ENCODE measurements at regions not wholly inside any gene's neighbourhood (a gene's known extent, or its start where the extent isn't known, plus 50 kb on each side); places are given as distances from the start of the nearest gene placed in this dataset.
"Not testable (repeated sequence)": the region's sequence is repeated elsewhere in the genome, so short reads cannot be mapped to it uniquely, and the experiment has no call there.

- Histone ChIP-seq H3K27ac (no peak overlapping the region), H3K9me3 (no peaks in the 10 kb centered on the region), H3K27me3 (no peaks in the 10 kb centered on the region), H3K4me1 (no peaks in the 10 kb centered on the region), H3K4me3 (no peak overlapping the region), H3K36me3 (no peaks in the 10 kb centered on the region)
- intact Hi-C loops (cut with DNase I; ENCODE audit: low total_unique reads), result no loop called here
- 49 to 55% methylated on average over 4 of the region's 4 CpGs for WGBS, 2 donors (ENCODE audit: low coverage in 1 of 2)
- in situ Hi-C loops (cut with MboI; ENCODE audit: low pct_ligation_motif_present in 1 of 4, low pct_unique_long_range_greater_than_20kb in 1 of 4, low sequenced_read_pairs in 3 of 4), result no loop called here
- TF ChIP-seq POLR2AphosphoS5 (IDR thresholded peaks at IDR 0.05), result no peak
- TF ChIP-seq CTCF (IDR thresholded peaks at IDR 0.05), result no peak
- no peak for TF ChIP-seq EP300 (IDR thresholded peaks at IDR 0.05; ENCODE audit: low read depth)
- no peak for TF ChIP-seq POLR2A (IDR thresholded peaks at IDR 0.05)
- DNase-seq, result no peak
Measured at GRCh38 chr10:2541176-2541575, 526.2 kb upstream of the PFKP start.

- TF ChIP-seq CTCF (IDR thresholded peaks at IDR 0.05), result no peak
- TF ChIP-seq EP300 (IDR thresholded peaks at IDR 0.05; ENCODE audit: low read depth), result no peak
- WGBS, 2 donors (ENCODE audit: low coverage in 1 of 2), result 57 to 68% methylated on average over 5 of the region's 5 CpGs
Measured at GRCh38 chr10:2529945-2530344, 537.4 kb upstream of the PFKP start.

GRCh38 chr10:2525781-2526180 lies 541.6 kb upstream of the PFKP start:
- Histone ChIP-seq H3K9me3 (no peaks in the 10 kb centered on the region), H3K27me3 (no peaks in the 10 kb centered on the region), H3K4me1 (no peaks in the 10 kb centered on the region), H3K36me3 (no peaks in the 10 kb centered on the region), H3K27ac (no peak overlapping the region), H3K4me3 (no peak overlapping the region)
- in situ Hi-C loops (cut with MboI; ENCODE audit: low pct_ligation_motif_present in 1 of 4, low pct_unique_long_range_greater_than_20kb in 1 of 4, low sequenced_read_pairs in 3 of 4) (no loop called here), intact Hi-C loops (cut with DNase I; ENCODE audit: low total_unique reads) (no loop called here)
- DNase-seq, result no peak
- WGBS, 2 donors (ENCODE audit: low coverage in 1 of 2), result 81% methylated on average over 12 of the region's 12 CpGs; no CpG with 5 or more reads in 1 of the 2 donors
- TF ChIP-seq CTCF (IDR thresholded peaks at IDR 0.05) (no peak), EP300 (IDR thresholded peaks at IDR 0.05; ENCODE audit: low read depth) (no peak), POLR2A (IDR thresholded peaks at IDR 0.05) (no peak), POLR2AphosphoS5 (IDR thresholded peaks at IDR 0.05) (no peak)

More at GRCh38 chr10:2529945-2530344, 537.4 kb upstream of the PFKP start:
- Histone ChIP-seq H3K27me3 (no peaks in the 10 kb centered on the region), H3K27ac (no peak overlapping the region), H3K4me3 (no peak overlapping the region), H3K4me1 (no peaks in the 10 kb centered on the region), H3K36me3 (no peaks in the 10 kb centered on the region), H3K9me3 (no peaks in the 10 kb centered on the region)
- in situ Hi-C loops (cut with MboI; ENCODE audit: low pct_ligation_motif_present in 1 of 4, low pct_unique_long_range_greater_than_20kb in 1 of 4, low sequenced_read_pairs in 3 of 4) (no loop called here), intact Hi-C loops (cut with DNase I; ENCODE audit: low total_unique reads) (no loop called here)
- no peak for DNase-seq

- intact Hi-C loops (cut with DNase I; ENCODE audit: low total_unique reads), result no loop called here
- H3K27ac ChIP-seq, result no peak overlapping the region
- H3K36me3 ChIP-seq, result no peaks in the 10 kb centered on the region
- no peaks in the 10 kb centered on the region for H3K27me3 ChIP-seq
- no peaks in the 10 kb centered on the region for H3K4me1 ChIP-seq
- 80 to 88% methylated on average over 2 to 8 of the region's 8 CpGs for WGBS, 2 donors (ENCODE audit: low coverage in 1 of 2)
- in situ Hi-C loops (cut with MboI; ENCODE audit: low pct_ligation_motif_present in 1 of 4, low pct_unique_long_range_greater_than_20kb in 1 of 4, low sequenced_read_pairs in 3 of 4), result no loop called here
- DNase-seq, result no peak
- no peak for TF ChIP-seq POLR2AphosphoS5 (IDR thresholded peaks at IDR 0.05)
- no peak overlapping the region for H3K4me3 ChIP-seq
- H3K9me3 ChIP-seq, result peaks cover 0 to 2% of the 10 kb centered on the region in 2 donors
Measured at GRCh38 chr10:2519139-2519538, 548.2 kb upstream of the PFKP start.

- DNase-seq, result no peak
- intact Hi-C loops (cut with DNase I; ENCODE audit: low total_unique reads), result no loop called here
- H3K36me3 ChIP-seq, result no peaks in the 10 kb centered on the region
- WGBS, 2 donors (ENCODE audit: low coverage in 1 of 2), result 60% methylated on average over 1 to 4 of the region's 4 CpGs
- H3K4me1 ChIP-seq, result no peaks in the 10 kb centered on the region
- in situ Hi-C loops (cut with MboI; ENCODE audit: low pct_ligation_motif_present in 1 of 4, low pct_unique_long_range_greater_than_20kb in 1 of 4, low sequenced_read_pairs in 3 of 4), result no loop called here
- no peaks in the 10 kb centered on the region for H3K27me3 ChIP-seq
- no peak overlapping the region for H3K4me3 ChIP-seq
- TF ChIP-seq CTCF (IDR thresholded peaks at IDR 0.05), result no peak
- TF ChIP-seq EP300 (IDR thresholded peaks at IDR 0.05; ENCODE audit: low read depth), result no peak
- no peak for TF ChIP-seq POLR2AphosphoS5 (IDR thresholded peaks at IDR 0.05)
- no peak for TF ChIP-seq POLR2A (IDR thresholded peaks at IDR 0.05)
- no peak overlapping the region for H3K27ac ChIP-seq
- no peaks in the 10 kb centered on the region for H3K9me3 ChIP-seq
Measured at GRCh38 chr10:2509081-2509531, 558.2 kb upstream of the PFKP start.

GRCh38 chr10:2501366-2501940 lies 565.9 kb upstream of the PFKP start:
- H3K4me1 ChIP-seq; H3K36me3 ChIP-seq; in situ Hi-C loops (cut with MboI; ENCODE audit: low pct_ligation_motif_present in 1 of 4, low pct_unique_long_range_greater_than_20kb in 1 of 4, low sequenced_read_pairs in 3 of 4); H3K27ac ChIP-seq; H3K27me3 ChIP-seq; intact Hi-C loops (cut with DNase I; ENCODE audit: low total_unique reads); DNase-seq; H3K4me3 ChIP-seq; H3K9me3 ChIP-seq: not testable (repeated sequence)
- 66 to 71% methylated on average over 49 to 51 of the region's 58 CpGs for WGBS, 2 donors (ENCODE audit: low coverage in 1 of 2)
